KMS-11 (cell line): ENCODE measurements at regions not wholly inside any gene's neighbourhood (a gene's known extent, or its start where the extent isn't known, plus 50 kb on each side); places are given as distances from the start of the nearest gene placed in this dataset.

Experiments
- H2AFZ ChIP-seq: fragments of 200-600 bp; sonication (generic); 2 replicates; pipeline ENCODE4 v1.6.1; 2016; ENCODE audit warnings: antibody characterized with exemption, mixed run types, low read depth
- H3K27ac ChIP-seq: fragments of 200-600 bp; sonication (generic); 2 replicates; pipeline ENCODE4 v1.6.1; 2016; ENCODE audit warnings: mild to moderate bottlenecking, mixed run types
- H3K27me3 ChIP-seq: fragments of 200-600 bp; sonication (generic); 2 replicates; pipeline ENCODE4 v1.6.1; 2017; ENCODE audit warnings: mild to moderate bottlenecking, low read depth, mixed run types, moderate library complexity; ENCODE audit not compliant: insufficient read depth
- H3K36me3 ChIP-seq: fragments of 200-600 bp; sonication (generic); 2 replicates; pipeline ENCODE4 v1.6.1; 2017; ENCODE audit warnings: mild to moderate bottlenecking, mixed run types; ENCODE audit not compliant: insufficient read depth
- H3K4me1 ChIP-seq: fragments of 200-600 bp; sonication (generic); 2 replicates; pipeline ENCODE4 v1.6.1; 2016; ENCODE audit warnings: mild to moderate bottlenecking, low read depth, mixed run types; ENCODE audit not compliant: poor library complexity, severe bottlenecking
- H3K4me2 ChIP-seq: fragments of 200-600 bp; sonication (generic); 2 replicates; pipeline ENCODE4 v1.7.0; 2016; ENCODE audit warnings: mild to moderate bottlenecking, mixed run types
- H3K4me3 ChIP-seq: fragments of 200-600 bp; sonication (generic); IDR thresholded peaks from 2 replicates; pipeline ENCODE4 v1.6.1; 2017; ENCODE audit warnings: low read depth, low read length, mixed read lengths; ENCODE audit not compliant: insufficient read depth
- H3K79me2 ChIP-seq: fragments of 200-600 bp; sonication (generic); 2 replicates; pipeline ENCODE4 v1.6.1; 2016; ENCODE audit warnings: low read depth, mixed run types; ENCODE audit not compliant: insufficient read depth
- H3K9ac ChIP-seq: fragments of 200-600 bp; sonication (generic); 2 replicates; pipeline ENCODE4 v1.6.1; 2016; ENCODE audit warnings: mild to moderate bottlenecking, mixed run types
- H4K20me1 ChIP-seq: fragments of 200-600 bp; sonication (generic); 2 replicates; pipeline ENCODE4 v1.6.1; 2016; ENCODE audit warnings: mild to moderate bottlenecking, mixed run types; ENCODE audit not compliant: insufficient read depth
- CTCF ChIP-seq: fragments of 200-600 bp; sonication (generic); conservative IDR thresholded peaks from 2 replicates; pipeline ENCODE4 v1.6.1; 2017; ENCODE audit warnings: low read depth, mild to moderate bottlenecking, antibody characterized with exemption, low read length, moderate library complexity, mixed read lengths

GRCh38 chr5:115435778-115436712 is 108.5 kb downstream of the FEM1C start:
- no peaks in the 10 kb centered on the region for H3K36me3 ChIP-seq
- no peak for TF ChIP-seq CTCF
- H3K27me3 ChIP-seq: no peaks in the 10 kb centered on the region
- H3K79me2 ChIP-seq: no peaks in the 10 kb centered on the region
- no peaks in the 10 kb centered on the region for H4K20me1 ChIP-seq
- no peak overlapping the region for H2AFZ ChIP-seq
- H3K4me1 ChIP-seq: no peaks in the 10 kb centered on the region
- no peak overlapping the region for H3K9ac ChIP-seq
- H3K27ac ChIP-seq: no peak overlapping the region
- H3K4me2 ChIP-seq: no peak overlapping the region
- H3K4me3 ChIP-seq: no peak overlapping the region

DNA sequence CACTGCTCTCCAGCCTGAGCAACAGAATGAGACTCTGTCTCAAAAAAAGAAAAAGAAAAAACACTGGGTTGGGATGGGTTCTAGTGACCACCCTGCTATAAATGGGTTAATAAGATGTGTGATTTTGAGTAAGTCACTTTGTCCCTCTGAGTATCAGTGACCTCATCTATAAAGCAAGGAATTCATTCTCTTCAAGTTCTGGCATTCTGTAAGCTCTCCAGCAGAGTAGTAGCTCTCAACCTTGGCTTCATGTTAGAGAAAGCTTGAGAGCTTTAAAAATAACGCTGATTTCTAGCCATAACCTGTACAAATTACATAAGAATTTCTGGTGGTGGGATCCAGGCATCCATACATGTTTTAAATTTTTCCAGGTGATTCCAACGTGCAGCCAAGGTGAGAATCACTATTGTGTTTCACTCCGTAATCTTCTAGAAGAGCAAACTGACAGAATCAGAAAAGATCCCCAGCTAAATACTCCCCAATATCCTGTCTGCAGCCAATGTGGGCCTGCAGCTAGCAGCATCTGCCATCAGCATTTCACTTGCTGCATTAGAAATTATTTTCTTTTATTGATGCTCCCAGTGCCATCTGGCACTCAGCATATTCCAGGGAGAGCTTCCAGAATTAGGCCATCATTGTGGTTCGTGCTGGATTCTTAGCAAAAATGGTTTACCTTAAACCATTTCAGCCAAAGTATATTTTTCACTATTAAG is 109.4 kb downstream of the FEM1C start:
- no peaks in the 10 kb centered on the region for H4K20me1 ChIP-seq
- H3K4me1 ChIP-seq: no peaks in the 10 kb centered on the region
- no peak overlapping the region for H2AFZ ChIP-seq
- H3K9ac ChIP-seq: no peak overlapping the region
- no peak overlapping the region for H3K4me2 ChIP-seq
- no peaks in the 10 kb centered on the region for H3K27me3 ChIP-seq
- no peak for TF ChIP-seq CTCF
- H3K36me3 ChIP-seq: no peaks in the 10 kb centered on the region
- no peaks in the 10 kb centered on the region for H3K79me2 ChIP-seq
- no peak overlapping the region for H3K4me3 ChIP-seq
- no peak overlapping the region for H3K27ac ChIP-seq

GRCh38 chr5:115433918-115434317 is 110.7 kb downstream of the FEM1C start:
- H3K27me3 ChIP-seq: no peaks in the 10 kb centered on the region
- no peaks in the 10 kb centered on the region for H3K36me3 ChIP-seq
- no peak for TF ChIP-seq CTCF
- H3K79me2 ChIP-seq: no peaks in the 10 kb centered on the region
- no peaks in the 10 kb centered on the region for H4K20me1 ChIP-seq
- no peak overlapping the region for H3K4me2 ChIP-seq
- H3K4me3 ChIP-seq: no peak overlapping the region
- no peak overlapping the region for H3K27ac ChIP-seq
- no peak overlapping the region for H3K9ac ChIP-seq
- no peak overlapping the region for H2AFZ ChIP-seq
- H3K4me1 ChIP-seq: no peaks in the 10 kb centered on the region

DNA sequence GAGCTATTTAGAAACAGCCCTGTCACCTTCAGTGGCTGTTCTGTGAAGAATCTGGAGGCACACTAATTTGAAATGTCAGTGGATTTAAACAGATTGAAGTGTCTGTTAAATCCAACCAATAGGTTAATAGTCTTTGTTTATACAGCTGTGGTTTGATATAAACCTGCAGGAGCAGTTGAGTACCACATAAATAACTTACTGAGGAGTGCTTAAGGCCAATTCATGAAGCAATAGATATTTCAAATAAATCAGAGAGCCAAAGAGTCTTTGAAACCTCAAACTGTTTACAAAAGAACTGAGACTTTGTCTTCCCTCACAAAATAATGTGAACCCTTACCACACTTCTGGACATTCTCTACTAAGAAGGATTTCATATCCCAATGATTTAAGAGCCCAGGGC is 111.9 kb downstream of the FEM1C start:
- Histone ChIP-seq H2AFZ (no peak overlapping the region), H3K36me3 (no peaks in the 10 kb centered on the region), H3K79me2 (no peaks in the 10 kb centered on the region), H3K4me1 (no peaks in the 10 kb centered on the region), H3K4me2 (no peak overlapping the region), H3K9ac (no peak overlapping the region), H3K27ac (no peak overlapping the region), H3K27me3 (no peaks in the 10 kb centered on the region), H3K4me3 (no peak overlapping the region), H4K20me1 (no peaks in the 10 kb centered on the region)
- TF ChIP-seq CTCF: no peak
